ENCODE measurements at regions not wholly inside any gene's neighbourhood (a gene's known extent, or its start where the extent isn't known, plus 50 kb on each side); places are given as distances from the start of the nearest gene placed in this dataset.

GRCh38 chr12:63508543-63508942 is 159.8 kb downstream of the DPY19L2 start:
- no peaks in the 10 kb centered on the region for H3K4me1 ChIP-seq
- Mint-ChIP-seq H3K9me3 (ENCODE audit: unreplicated experiment) (no peaks in the 10 kb centered on the region), H3K27me3 (ENCODE audit: insufficient read depth, unreplicated experiment) (peaks cover 4% of the 10 kb centered on the region), H3K27ac (ENCODE audit: unreplicated experiment) (no peak overlapping the region), H3K36me3 (ENCODE audit: insufficient read depth, unreplicated experiment) (no peaks in the 10 kb centered on the region), H3K4me1 (ENCODE audit: low read depth, unreplicated experiment) (no peaks in the 10 kb centered on the region), H3K4me3 (ENCODE audit: unreplicated experiment) (no peak overlapping the region)
- H3K9me3 ChIP-seq, result peaks cover 5% of the 10 kb centered on the region; the same call in 1 of the 2 replicates
- CTCF ChIA-PET, result no interaction called here
- no peak for TF ChIP-seq CTCF (IDR thresholded peaks at IDR 0.05; ENCODE audit: insufficient read depth in 1 of 2, low read depth in 1 of 2, low read length in 1 of 2, severe bottlenecking in 1 of 2, unreplicated experiment in 1 of 2)
- BruUV-seq (replicated peaks), result no TSS peak
- H3K36me3 ChIP-seq (ENCODE audit: control insufficient read depth, insufficient read depth, low read length), result no peaks in the 10 kb centered on the region
- no peak overlapping the region for H3K4me3 ChIP-seq (ENCODE audit: low read depth, low read length)
- no peaks in the 10 kb centered on the region for H3K27me3 ChIP-seq (replicated peaks; ENCODE audit: control insufficient read depth, insufficient read depth, low read length)
- DNase-seq, result no peak
- POLR2A ChIA-PET, result interaction anchor here (0.6 kb wide), 1 partner anchor 12 kb away, joined by 3 read pairs; no protein-coding TSS in a partner anchor
- intact Hi-C loops (cut with micrococcal nuclease; ENCODE audit: unreplicated experiment), result no loop called here

GRCh38 chr12:63499567-63499966 is 168.7 kb downstream of the DPY19L2 start:
- Mint-ChIP-seq H3K27ac (ENCODE audit: unreplicated experiment) (no peak overlapping the region), H3K27me3 (ENCODE audit: insufficient read depth, unreplicated experiment) (peaks cover 11% of the 10 kb centered on the region), H3K36me3 (ENCODE audit: insufficient read depth, unreplicated experiment) (no peaks in the 10 kb centered on the region), H3K9me3 (ENCODE audit: unreplicated experiment) (peaks cover 13% of the 10 kb centered on the region), H3K4me3 (ENCODE audit: unreplicated experiment) (no peak overlapping the region), H3K4me1 (ENCODE audit: low read depth, unreplicated experiment) (no peaks in the 10 kb centered on the region)
- Histone ChIP-seq H3K4me3 (ENCODE audit: low read depth, low read length) (no peak overlapping the region), H3K4me1 (peaks cover 8% of the 10 kb centered on the region; the same call in 1 of the 2 replicates), H3K9me3 (no peaks in the 10 kb centered on the region), H3K36me3 (ENCODE audit: control insufficient read depth, insufficient read depth, low read length) (no peaks in the 10 kb centered on the region), H3K27me3 (replicated peaks; ENCODE audit: control insufficient read depth, insufficient read depth, low read length) (no peaks in the 10 kb centered on the region; the same call in 1 of the 2 replicates)
- intact Hi-C loops (cut with micrococcal nuclease; ENCODE audit: unreplicated experiment), result no loop called here
- ChIA-PET POLR2A (no interaction called here), CTCF (no interaction called here)
- no TSS peak for BruUV-seq (replicated peaks)
- DNase-seq, result no peak
- TF ChIP-seq CTCF (IDR thresholded peaks at IDR 0.05; ENCODE audit: insufficient read depth in 1 of 2, low read depth in 1 of 2, low read length in 1 of 2, severe bottlenecking in 1 of 2, unreplicated experiment in 1 of 2), result no peak

GRCh38 chr12:63498239-63498638 is 170.1 kb downstream of the DPY19L2 start:
- no peak overlapping the region for H3K4me3 ChIP-seq (ENCODE audit: low read depth, low read length)
- intact Hi-C loops (cut with micrococcal nuclease; ENCODE audit: unreplicated experiment), result no loop called here
- Mint-ChIP-seq H3K9me3 (ENCODE audit: unreplicated experiment) (peaks cover 13% of the 10 kb centered on the region), H3K36me3 (ENCODE audit: insufficient read depth, unreplicated experiment) (no peaks in the 10 kb centered on the region), H3K4me1 (ENCODE audit: low read depth, unreplicated experiment) (no peaks in the 10 kb centered on the region), H3K4me3 (ENCODE audit: unreplicated experiment) (no peak overlapping the region), H3K27ac (ENCODE audit: unreplicated experiment) (no peak overlapping the region), H3K27me3 (ENCODE audit: insufficient read depth, unreplicated experiment) (peaks cover 6% of the 10 kb centered on the region)
- no peaks in the 10 kb centered on the region for H3K9me3 ChIP-seq
- no peaks in the 10 kb centered on the region; the same call in 1 of the 2 replicates for H3K27me3 ChIP-seq (replicated peaks; ENCODE audit: control insufficient read depth, insufficient read depth, low read length)
- DNase-seq, result no peak
- TF ChIP-seq CTCF (IDR thresholded peaks at IDR 0.05; ENCODE audit: insufficient read depth in 1 of 2, low read depth in 1 of 2, low read length in 1 of 2, severe bottlenecking in 1 of 2, unreplicated experiment in 1 of 2), result no peak
- peaks cover 8% of the 10 kb centered on the region; the same call in 1 of the 2 replicates for H3K4me1 ChIP-seq
- POLR2A ChIA-PET, result no interaction called here
- no peaks in the 10 kb centered on the region for H3K36me3 ChIP-seq (ENCODE audit: control insufficient read depth, insufficient read depth, low read length)
- CTCF ChIA-PET, result no interaction called here
- BruUV-seq (replicated peaks), result no TSS peak

Data from Caco-2 (cell line).